H1 (cell line): ENCODE measurements at regions not wholly inside any gene's neighbourhood (a gene's known extent, or its start where the extent isn't known, plus 50 kb on each side); places are given as distances from the start of the nearest gene placed in this dataset.

Source experiments
- CBX5 ChIP-seq: fragments of 300-800, 300-1000 bp; sonication (generic); IDR thresholded peaks from 2 replicates; pipeline ENCODE4 v1.7.1; 2016; ENCODE audit warnings: antibody characterized with exemption, low read length, low read depth
- CBX8 ChIP-seq: fragments of 300-800, 300-1000 bp; sonication (generic); IDR thresholded peaks from 2 replicates; pipeline ENCODE4 v1.7.1; 2016; ENCODE audit warnings: low read depth, low read length, borderline replicate concordance
- CHD2 ChIP-seq: IDR thresholded peaks from 2 replicates; pipeline ENCODE4 v1.6.1; 2012; ENCODE audit warnings: low read length, improper control_type of control experiment
- EZH2 ChIP-seq: fragments of 200-600 bp; sonication (generic); IDR thresholded peaks from 2 replicates; pipeline ENCODE4 v1.7.1; 2012; ENCODE audit warnings: low read depth, mild to moderate bottlenecking, moderate library complexity, low read length, inconsistent platforms; ENCODE audit not compliant: severe bottlenecking
- HDAC6 ChIP-seq: IDR thresholded peaks from one replicate; pipeline ENCODE4 v1.7.1; 2012; ENCODE audit warnings: low read depth, mild to moderate bottlenecking, inconsistent platforms, low read length, moderate library complexity
- KDM1A ChIP-seq: fragments of 200-600, 300-600 bp; sonication (generic); IDR thresholded peaks from 2 replicates; pipeline ENCODE4 v1.7.1; 2016; ENCODE audit warnings: mild to moderate bottlenecking, low read length, borderline replicate concordance
- KDM4A ChIP-seq: IDR thresholded peaks from one replicate; pipeline ENCODE4 v1.7.1; 2012; ENCODE audit warnings: low read depth, mild to moderate bottlenecking, moderate library complexity, low read length, inconsistent platforms; ENCODE audit not compliant: severe bottlenecking
- KDM5A ChIP-seq: fragments of 200-600 bp; IDR thresholded peaks from 2 replicates; pipeline ENCODE4 v1.7.1; 2012; ENCODE audit warnings: mild to moderate bottlenecking, low read length, inconsistent platforms, mixed read lengths
- MAFK ChIP-seq: IDR thresholded peaks from 2 replicates; pipeline ENCODE4 v1.6.1; 2012; ENCODE audit warnings: low read depth, mild to moderate bottlenecking, improper control_type of control experiment, low read length
- PHF8 ChIP-seq: fragments of 200-600 bp; sonication (generic); conservative IDR thresholded peaks from 2 replicates; pipeline ENCODE4 v1.7.1; 2012; ENCODE audit warnings: low read depth, mild to moderate bottlenecking, inconsistent platforms, low read length, moderate library complexity
- RAD21 ChIP-seq, 2 experiments: IDR thresholded peaks in 1 of 2; conservative IDR thresholded peaks in 1 of 2; 2 replicates each; pipeline ENCODE4 v1.6.1; 2011; ENCODE audit warnings: low read depth in 2 of 2, low read length in 2 of 2, improper control_type of control experiment in 1 of 2, inconsistent platforms in 1 of 2, mild to moderate bottlenecking in 1 of 2, moderate library complexity in 1 of 2
- RBBP5 ChIP-seq: IDR thresholded peaks from 2 replicates; pipeline ENCODE4 v1.7.1; 2012; ENCODE audit warnings: low read depth, mild to moderate bottlenecking, inconsistent platforms, low read length, moderate library complexity, borderline replicate concordance
- RNF2 ChIP-seq: fragments of 200-900, 300-1000 bp; sonication (generic); IDR thresholded peaks from 2 replicates; pipeline ENCODE4 v1.7.1; 2016; ENCODE audit warnings: borderline replicate concordance, low read depth, mild to moderate bottlenecking, antibody characterized with exemption, low read length; ENCODE audit not compliant: poor library complexity, severe bottlenecking; ENCODE audit errors: missing control alignments
- SIRT6 ChIP-seq: IDR thresholded peaks from one replicate; pipeline ENCODE4 v1.7.1; 2012; ENCODE audit warnings: low read length, inconsistent platforms
- SP1 ChIP-seq: IDR thresholded peaks from 2 replicates; pipeline ENCODE4 v1.6.1; 2011; ENCODE audit warnings: low read depth, low read length
- TAF7 ChIP-seq: optimal IDR thresholded peaks from 2 replicates; pipeline ENCODE3; 2011; ENCODE audit warnings: low read depth, mild to moderate bottlenecking, inconsistent platforms, low read length, moderate library complexity, borderline replicate concordance
- TBP ChIP-seq: IDR thresholded peaks from 2 replicates; pipeline ENCODE4 v1.6.1; 2011; ENCODE audit warnings: low read depth, low read length, improper control_type of control experiment
- TF ChIP-seq, protein P1 (sequence below): IDR thresholded peaks from 2 replicates; pipeline ENCODE4 v1.6.1; 2012; ENCODE audit warnings: low read length, inconsistent platforms

DNA sequence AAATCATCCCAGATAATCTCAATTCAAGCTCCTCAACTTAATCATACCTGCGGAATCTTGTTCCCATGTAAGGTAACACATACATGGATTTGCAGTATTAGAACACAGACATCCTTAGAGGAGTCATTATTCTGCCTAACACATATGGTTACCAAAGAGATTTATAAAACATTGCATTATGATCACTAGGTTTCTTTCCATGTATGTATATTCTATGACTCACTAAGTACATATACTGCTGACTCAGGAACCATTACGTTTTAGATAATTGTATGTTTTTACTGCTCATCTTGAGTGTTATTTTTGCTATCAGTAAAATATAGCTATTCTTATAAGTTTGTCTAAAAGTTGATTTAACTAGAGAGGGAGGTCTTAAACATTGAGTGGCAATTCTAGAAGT, 182.9 kb downstream of the SLITRK6 start (continued):
- TF ChIP-seq RNF2 (no peak), PHF8 (no peak), RAD21 (IDR thresholded peaks at IDR 0.05 in 1 of 2, conservative IDR thresholded peaks at IDR 0.05 in 1 of 2; ENCODE audit: low read depth in 2 of 2, low read length in 2 of 2) (no peak), TAF7 (no peak), KDM5A (no peak), EZH2 (no peak), SIRT6 (no peak), RBBP5 (no peak), CBX5 (no peak), KDM1A (no peak), KDM4A (no peak), CBX8 (no peak), TBP (no peak), HDAC6 (no peak), CHD2 (no peak), SP1 (no peak), MAFK (no peak)
- TF ChIP-seq, protein P1, sequence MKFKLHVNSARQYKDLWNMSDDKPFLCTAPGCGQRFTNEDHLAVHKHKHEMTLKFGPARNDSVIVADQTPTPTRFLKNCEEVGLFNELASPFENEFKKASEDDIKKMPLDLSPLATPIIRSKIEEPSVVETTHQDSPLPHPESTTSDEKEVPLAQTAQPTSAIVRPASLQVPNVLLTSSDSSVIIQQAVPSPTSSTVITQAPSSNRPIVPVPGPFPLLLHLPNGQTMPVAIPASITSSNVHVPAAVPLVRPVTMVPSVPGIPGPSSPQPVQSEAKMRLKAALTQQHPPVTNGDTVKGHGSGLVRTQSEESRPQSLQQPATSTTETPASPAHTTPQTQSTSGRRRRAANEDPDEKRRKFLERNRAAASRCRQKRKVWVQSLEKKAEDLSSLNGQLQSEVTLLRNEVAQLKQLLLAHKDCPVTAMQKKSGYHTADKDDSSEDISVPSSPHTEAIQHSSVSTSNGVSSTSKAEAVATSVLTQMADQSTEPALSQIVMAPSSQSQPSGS: no peak
- TF ChIP-seq, all 59 proteins: peak for 0
